Fibroblast of pulmonary artery (primary cell): ENCODE measurements at regions not wholly inside any gene's neighbourhood (a gene's known extent, or its start where the extent isn't known, plus 50 kb on each side); places are given as distances from the start of the nearest gene placed in this dataset.
A peak's percentile ranks its signal among the peaks of the same experiment; 100 is the strongest.

ENCODE experiments used
- DNase-seq: peaks from one replicate; pipeline ENCODE4 v3.0.0-alpha.2; 2010; ENCODE audit warnings: low read depth
- H3K4me3 ChIP-seq: replicated peaks from 2 replicates; pipeline ENCODE4 v1.5.1; 2011; ENCODE audit warnings: low read depth, mild to moderate bottlenecking, control low read depth, low read length, moderate library complexity
- TF ChIP-seq, protein P1 (sequence below): IDR thresholded peaks from 2 replicates; pipeline ENCODE4 v1.5.1; 2011; ENCODE audit warnings: mild to moderate bottlenecking, control low read depth, low read length, inconsistent platforms; ENCODE audit errors: missing control alignments

DNA sequence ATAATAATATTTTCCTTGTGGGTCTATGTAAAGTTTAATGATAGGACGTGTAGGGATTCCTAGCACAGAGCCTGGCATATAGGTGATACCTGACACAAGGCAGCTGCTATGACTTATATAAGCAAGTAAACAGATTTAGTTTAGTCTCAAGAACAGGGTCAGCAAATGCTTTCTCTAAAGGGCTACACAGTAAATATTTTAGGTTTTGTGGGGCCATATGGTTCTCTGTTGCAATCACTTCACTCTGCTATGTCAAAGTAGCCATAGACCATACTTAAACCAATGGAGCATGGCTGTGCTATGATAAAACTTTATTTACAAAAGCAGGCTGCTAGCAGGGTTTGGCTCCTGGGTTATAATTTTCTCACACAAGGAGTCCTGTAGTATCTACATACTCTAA is 204.8 kb upstream of the KLF4 start:
- no peak overlapping the region for H3K4me3 ChIP-seq
- no peak for DNase-seq
- TF ChIP-seq, protein P1, sequence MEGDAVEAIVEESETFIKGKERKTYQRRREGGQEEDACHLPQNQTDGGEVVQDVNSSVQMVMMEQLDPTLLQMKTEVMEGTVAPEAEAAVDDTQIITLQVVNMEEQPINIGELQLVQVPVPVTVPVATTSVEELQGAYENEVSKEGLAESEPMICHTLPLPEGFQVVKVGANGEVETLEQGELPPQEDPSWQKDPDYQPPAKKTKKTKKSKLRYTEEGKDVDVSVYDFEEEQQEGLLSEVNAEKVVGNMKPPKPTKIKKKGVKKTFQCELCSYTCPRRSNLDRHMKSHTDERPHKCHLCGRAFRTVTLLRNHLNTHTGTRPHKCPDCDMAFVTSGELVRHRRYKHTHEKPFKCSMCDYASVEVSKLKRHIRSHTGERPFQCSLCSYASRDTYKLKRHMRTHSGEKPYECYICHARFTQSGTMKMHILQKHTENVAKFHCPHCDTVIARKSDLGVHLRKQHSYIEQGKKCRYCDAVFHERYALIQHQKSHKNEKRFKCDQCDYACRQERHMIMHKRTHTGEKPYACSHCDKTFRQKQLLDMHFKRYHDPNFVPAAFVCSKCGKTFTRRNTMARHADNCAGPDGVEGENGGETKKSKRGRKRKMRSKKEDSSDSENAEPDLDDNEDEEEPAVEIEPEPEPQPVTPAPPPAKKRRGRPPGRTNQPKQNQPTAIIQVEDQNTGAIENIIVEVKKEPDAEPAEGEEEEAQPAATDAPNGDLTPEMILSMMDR = no peak

GRCh38 chr9:107693625-107694326 is 204.2 kb upstream of the KLF4 start:
- no peak for DNase-seq
- TF ChIP-seq, protein P1 = no peak
- H3K4me3 ChIP-seq = no peak overlapping the region

DNA sequence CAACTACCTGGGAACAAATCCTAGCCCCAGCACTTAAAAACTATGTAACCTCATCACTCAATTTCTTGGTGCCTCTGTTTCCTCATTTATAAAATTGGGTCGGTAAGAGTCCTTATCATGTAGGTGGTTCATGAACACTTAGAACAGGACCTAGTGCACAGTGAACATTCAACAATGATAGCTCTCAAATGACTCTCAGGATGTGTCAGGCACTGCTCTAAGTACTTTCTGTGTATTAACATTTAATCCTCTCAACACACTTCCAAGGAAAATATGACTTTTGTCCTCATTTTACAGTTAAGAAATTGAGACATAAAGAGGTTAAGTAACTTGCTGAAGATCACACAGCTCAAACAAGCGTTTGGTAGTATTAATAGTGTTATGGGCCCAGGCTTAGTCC is 202.1 kb upstream of the KLF4 start:
- no peak overlapping the region for H3K4me3 ChIP-seq
- TF ChIP-seq, protein P1 = no peak
- no peak for DNase-seq

DNA sequence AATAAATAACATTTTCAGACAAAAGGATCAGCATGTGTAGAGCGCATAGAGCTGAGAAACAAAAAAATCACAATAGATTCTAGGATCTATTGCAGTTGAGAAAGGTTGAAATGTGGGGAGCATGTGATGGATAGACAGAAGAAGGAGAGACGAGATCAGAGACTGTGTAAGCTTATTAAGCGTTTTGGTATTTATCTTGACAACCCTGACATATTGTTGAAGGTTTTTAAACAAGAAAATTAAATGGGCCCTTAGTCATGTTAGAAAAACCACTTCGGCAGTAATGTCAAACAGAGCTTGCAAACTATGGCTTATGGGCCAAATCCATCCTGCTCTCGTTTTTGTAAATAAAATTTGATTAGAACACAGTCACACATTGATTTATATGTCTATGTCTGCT is 200.5 kb upstream of the KLF4 start:
- TF ChIP-seq, protein P1 = no peak
- no peak for DNase-seq
- no peak overlapping the region for H3K4me3 ChIP-seq

DNA sequence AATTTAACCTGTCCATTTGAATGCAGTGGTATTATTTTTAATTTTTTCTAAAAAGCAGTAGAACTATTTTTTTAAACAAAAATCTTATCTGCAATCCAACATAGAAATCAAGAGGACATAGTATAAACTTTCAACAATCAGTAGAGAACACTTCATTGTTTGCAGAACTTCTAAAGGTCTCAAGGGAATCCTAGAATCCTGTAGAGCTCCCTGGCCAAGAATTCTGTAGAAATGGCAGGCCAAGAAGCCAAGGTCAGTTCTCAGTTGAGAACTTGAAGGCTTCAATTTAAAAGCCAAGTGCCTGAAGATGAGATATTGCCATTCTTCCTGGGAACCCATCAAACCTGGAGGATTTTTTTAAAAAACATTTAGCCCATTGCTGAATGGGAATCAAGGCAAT is 199.2 kb upstream of the KLF4 start:
- no peak overlapping the region for H3K4me3 ChIP-seq
- TF ChIP-seq, protein P1 = no peak
- DNase-seq = peak; percentile 27

- TF ChIP-seq, protein P1 = no peak
- peak; percentile 50 for DNase-seq
- no peak overlapping the region for H3K4me3 ChIP-seq
Observed at GRCh38 chr9:107685901-107686300, 196.3 kb upstream of the KLF4 start.

- no peak overlapping the region for H3K4me3 ChIP-seq
- DNase-seq = no peak
- TF ChIP-seq, protein P1 = no peak
Observed at GRCh38 chr9:107685376-107685775, 195.8 kb upstream of the KLF4 start.
